GM19025 (cell line): ENCODE measurements at regions not wholly inside any gene's neighbourhood (a gene's known extent, or its start where the extent isn't known, plus 50 kb on each side); places are given as distances from the start of the nearest gene placed in this dataset.
"Not testable (repeated sequence)": the region's sequence is repeated elsewhere in the genome, so short reads cannot be mapped to it uniquely, and the experiment has no call there.

Source experiments
- ATAC-seq: cut with Tn5 transposase; IDR thresholded peaks from one replicate; pipeline ENCODE4 v1.9.1; 2021; ENCODE audit warnings: mild to moderate bottlenecking, low read depth, moderate library complexity; ENCODE audit not compliant: unreplicated experiment

DNA sequence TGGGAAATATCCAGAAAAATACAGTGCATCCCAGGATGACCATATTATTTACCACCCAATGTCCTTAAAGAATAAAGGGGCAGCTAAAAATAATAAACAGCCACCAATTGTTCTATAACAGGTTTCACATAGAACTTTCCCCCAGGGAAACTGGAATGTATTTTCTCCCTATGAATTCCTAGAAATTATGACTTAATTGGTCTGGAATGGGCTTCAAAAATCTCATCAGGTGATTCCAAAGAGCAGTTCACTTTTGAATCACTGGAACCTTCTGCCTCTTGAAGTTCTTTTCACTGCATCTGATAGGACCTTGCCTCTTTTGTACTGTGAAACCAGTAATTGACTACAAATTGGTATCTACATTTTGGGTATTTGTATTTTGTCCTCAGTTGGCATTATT lies 119.3 kb downstream of the ZNF330 start:
- ATAC-seq = no peak

GRCh38 chr4:141340458-141340857 lies 119.8 kb downstream of the ZNF330 start:
- no peak for ATAC-seq

DNA sequence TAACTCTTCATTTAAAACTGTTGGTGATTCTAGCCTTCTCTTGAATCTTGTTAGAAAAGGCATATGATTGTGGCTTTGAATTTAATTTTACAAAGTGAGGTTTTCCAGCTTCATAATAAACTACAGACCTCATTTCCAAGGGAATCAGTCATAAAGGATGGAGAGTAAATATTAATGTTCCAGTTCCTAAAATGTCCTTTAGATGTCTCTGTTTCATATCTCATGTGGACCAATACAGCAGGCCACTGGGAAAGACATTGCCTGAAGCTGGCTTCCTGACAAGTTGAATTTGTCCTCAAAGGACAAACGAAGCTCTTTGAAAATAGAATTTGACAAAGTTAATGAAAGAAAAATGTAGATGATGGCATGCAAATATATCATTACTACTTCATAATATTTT lies 125.4 kb downstream of the ZNF330 start:
- no peak for ATAC-seq

- no peak for ATAC-seq
Observed at GRCh38 chr4:141347684-141348083, 127.0 kb downstream of the ZNF330 start.

DNA sequence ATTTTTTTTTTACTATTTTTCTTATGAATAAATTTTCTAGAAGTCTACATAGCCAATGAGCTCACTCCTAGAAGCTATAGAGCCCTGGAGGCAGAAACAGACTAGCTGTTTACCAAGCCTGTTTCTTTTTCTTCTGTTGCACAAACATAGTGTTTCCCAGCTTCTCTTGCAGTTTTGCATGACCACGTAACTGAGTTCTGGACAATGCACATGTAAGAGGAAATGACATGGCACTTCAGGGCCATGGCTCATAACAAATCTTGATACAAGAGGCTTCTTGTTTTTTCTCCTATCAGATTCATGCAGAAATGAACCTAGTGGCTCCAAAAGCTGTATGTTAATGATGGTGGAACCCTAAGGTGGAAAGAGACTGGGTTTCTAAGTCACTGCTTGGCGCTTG lies 127.4 kb downstream of the ZNF330 start:
- no peak for ATAC-seq

GRCh38 chr4:141348573-141348972 lies 127.9 kb downstream of the ZNF330 start:
- no peak for ATAC-seq

DNA sequence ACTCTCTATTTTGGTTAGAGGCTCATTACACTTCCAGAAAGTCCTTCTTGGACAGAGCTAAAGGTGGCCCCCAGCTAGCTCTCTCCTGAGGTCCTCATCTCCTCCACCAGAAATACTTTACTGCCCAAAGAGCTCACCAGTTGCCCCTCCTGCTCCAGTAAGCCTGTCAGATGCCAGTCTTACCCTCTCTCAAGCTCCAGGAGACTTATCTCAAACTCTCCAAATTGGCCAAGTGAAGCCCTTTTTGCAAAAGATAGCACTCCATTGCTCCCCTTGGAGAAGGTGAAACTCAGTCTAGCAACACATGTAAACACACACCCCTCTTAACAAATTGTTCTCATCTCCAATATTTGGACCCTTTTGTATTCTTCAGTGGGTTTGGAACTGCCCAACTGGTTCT lies 128.5 kb downstream of the ZNF330 start:
- ATAC-seq = no peak

- ATAC-seq = no peak
Observed at GRCh38 chr4:141350122-141350905, 129.6 kb downstream of the ZNF330 start.

DNA sequence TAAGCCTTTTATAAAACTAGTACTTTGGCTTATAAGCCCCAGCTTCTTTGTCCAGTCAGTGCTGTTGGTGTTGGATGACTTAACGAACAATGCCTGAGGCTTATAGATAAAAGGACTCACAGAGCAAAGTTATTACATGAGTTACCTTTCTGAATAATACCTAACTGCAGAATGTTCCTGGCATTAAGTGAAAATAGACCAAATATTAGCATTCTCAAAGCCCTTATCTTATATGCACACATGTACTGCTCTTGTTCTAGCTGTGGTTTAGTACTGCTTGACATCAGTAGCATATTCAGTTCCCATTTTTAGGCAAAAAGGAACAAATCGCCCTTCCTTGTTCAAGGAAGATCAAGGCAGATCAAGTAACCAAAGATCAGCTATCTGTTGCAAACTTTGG lies 131.6 kb downstream of the ZNF330 start:
- ATAC-seq = no peak

DNA sequence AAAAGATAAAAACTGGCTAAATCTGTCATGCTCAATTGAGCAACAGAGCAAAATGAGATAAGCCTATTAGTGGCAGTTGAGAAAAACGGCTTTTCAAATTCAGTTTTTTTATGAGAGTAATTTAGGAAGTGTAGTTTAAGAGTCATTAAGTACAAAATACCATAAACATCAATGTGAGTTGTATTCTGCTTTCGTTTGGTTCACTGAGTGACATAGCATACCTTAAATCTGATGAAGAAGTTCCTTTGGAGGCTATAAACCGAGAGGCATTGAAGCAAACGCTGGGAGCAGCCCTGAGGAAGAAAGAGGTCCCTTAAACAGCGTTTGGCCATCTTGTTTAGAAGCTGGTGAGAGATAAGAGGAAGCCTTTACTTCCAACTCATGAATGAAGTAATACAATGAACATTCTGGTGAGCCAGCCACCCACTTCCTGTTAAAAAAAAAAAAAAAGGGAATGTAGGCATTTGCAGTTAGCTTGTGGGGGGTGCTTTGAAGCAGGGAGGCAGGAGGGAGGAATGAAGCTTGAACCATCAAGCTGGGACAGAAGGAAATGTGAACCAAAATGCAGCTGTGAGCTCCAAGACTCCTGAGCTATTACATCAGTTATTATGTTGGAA lies 132.3 kb downstream of the ZNF330 start:
- ATAC-seq = no peak

- no peak for ATAC-seq
Observed at GRCh38 chr4:141356321-141356962, 135.7 kb downstream of the ZNF330 start.

- no peak for ATAC-seq
Observed at GRCh38 chr4:141356963-141357335, 136.3 kb downstream of the ZNF330 start.

GRCh38 chr4:141368241-141368640 lies 147.5 kb downstream of the ZNF330 start:
- not testable (repeated sequence) for ATAC-seq

- no peak for ATAC-seq
Observed at GRCh38 chr4:141371206-141371605, 150.5 kb downstream of the ZNF330 start.

DNA sequence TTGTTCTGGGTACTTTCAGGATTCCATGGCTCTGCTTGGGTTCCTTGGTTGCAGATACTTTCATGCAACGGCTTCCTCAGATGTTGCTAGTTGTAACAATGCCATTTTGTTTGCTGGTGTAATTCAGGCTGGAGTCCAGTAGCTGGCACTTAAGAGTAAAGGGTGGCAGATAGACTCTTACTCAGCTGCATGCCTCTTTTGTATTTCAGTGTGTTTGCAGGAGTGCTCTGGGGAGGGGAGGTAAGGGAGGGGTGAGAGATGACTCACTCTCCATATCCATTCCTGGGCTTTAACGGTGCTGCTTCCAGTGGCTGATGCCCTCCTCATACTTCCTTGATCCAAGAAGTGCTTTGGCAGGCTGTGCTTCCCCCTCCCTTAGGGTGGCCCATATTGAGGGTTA lies 155.2 kb downstream of the ZNF330 start:
- no peak for ATAC-seq

DNA sequence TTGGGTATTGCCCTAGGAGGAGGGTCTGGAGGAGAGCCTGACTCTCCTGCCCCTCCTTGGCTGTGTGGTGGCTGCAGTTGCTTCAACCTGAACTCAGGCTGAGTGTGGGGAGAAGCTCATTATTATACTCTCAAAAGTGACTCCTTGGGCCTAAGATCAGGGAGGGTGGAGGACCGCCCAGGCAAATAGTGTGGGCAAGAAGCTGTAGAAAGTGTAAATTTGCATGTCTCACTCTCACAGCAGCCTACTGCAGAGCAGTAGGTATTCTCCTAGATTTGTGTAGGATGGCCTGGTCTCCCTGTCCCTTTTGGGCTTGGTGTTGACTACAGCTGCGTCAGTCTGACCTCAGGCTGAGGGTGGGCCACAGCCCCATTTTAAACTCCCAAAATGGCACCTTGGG lies 156.1 kb downstream of the ZNF330 start:
- ATAC-seq = peak; percentile 87

- ATAC-seq = no peak
Observed at GRCh38 chr4:141387299-141387698, 166.6 kb downstream of the ZNF330 start.

DNA sequence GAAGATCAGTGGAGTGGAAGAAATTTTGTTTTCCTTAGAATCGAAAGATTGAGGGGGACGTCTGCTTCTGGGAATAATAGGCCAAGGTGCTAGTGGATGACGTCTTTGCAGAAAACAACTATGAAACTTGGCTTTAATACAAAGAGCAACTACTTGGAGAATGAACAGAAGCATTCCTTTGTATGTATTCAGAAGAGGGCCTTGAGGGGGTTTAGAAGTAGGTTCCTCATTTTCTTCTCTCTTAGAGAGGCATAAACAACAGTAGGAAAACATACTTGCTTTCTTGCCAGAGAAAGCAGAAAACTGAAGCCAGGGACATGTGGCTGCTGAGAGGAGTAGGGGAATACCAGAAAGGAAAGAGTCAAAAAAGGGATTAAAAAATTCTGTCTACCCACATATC lies 167.8 kb downstream of the ZNF330 start:
- ATAC-seq = no peak

- no peak for ATAC-seq
Observed at GRCh38 chr4:141389649-141390048, 169.0 kb downstream of the ZNF330 start.

DNA sequence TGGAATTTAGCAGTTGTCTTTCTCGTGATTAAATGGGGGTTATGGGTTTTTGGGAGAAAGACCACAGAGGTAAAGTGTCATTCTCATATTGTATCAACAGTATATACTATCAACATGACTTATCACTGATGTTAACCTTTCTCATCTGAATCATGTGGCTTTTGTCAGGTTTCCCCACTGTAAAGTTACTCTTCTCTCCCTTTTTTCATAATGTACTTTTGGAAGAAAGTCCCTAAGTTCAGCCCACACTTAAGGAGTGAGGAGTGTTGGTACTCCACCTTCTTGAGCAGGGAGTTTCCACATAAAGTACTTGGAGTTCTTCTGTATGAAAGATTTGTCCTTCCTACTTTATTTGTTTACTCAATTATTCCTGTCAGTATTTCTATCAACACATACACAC lies 169.9 kb downstream of the ZNF330 start:
- ATAC-seq = no peak

DNA sequence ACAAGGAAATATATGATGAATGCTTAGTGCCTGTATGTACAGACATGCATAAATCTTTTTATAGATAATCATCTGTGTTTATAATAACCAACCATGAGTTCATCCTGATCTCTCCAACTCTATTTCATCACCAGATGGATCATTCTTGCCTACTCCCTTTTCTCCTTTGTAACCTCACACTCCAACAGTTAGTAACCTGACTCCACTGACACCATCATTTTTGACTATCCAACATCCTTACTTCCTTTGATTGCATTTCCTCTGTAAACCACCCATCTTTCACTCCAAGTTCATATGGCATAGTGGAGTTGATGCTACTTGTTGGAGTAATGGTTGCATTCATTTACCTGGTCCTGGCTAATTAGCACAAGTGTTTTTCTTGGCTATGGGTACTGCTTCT lies 170.6 kb downstream of the ZNF330 start:
- ATAC-seq = no peak

- no peak for ATAC-seq
Observed at GRCh38 chr4:141391771-141392170, 171.1 kb downstream of the ZNF330 start.
